AG04450 (cell line): ENCODE measurements at regions not wholly inside any gene's neighbourhood (a gene's known extent, or its start where the extent isn't known, plus 50 kb on each side); places are given as distances from the start of the nearest gene placed in this dataset.

Experiments
- CTCF ChIA-PET: fragments of 300-600, 350-600 bp; formaldehyde crosslinking; extraction: SDS; loops from one replicate; lab custom pipeline; 2022; ENCODE audit warnings: antibody characterized with exemption, inconsistent platforms; lab: Charles Lee
- POLR2A ChIA-PET: fragments of 350-600 bp; formaldehyde crosslinking; extraction: SDS; loops from one replicate; lab custom pipeline; 2021; ENCODE audit warnings: antibody characterized with exemption, inconsistent platforms; lab: Yijun Ruan, JAX
- DNase-seq: peaks from one replicate; pipeline ENCODE4 v3.0.0-alpha.2; 2011; ENCODE audit warnings: low read depth, low spot score
- H3K27ac ChIP-seq: one replicate; pipeline ENCODE4 v1.5.1; 2012; ENCODE audit warnings: low read depth, low read length, control low read depth
- H3K27me3 ChIP-seq: one replicate; pipeline ENCODE4 v1.6.0; 2012; ENCODE audit warnings: low read length; ENCODE audit not compliant: control insufficient read depth, insufficient read depth
- H3K4me3 ChIP-seq: 2 replicates; pipeline ENCODE4 v1.5.1; 2011; ENCODE audit warnings: mild to moderate bottlenecking, low read depth, low read length, control low read depth
- H3K9me3 ChIP-seq: 2 replicates; pipeline ENCODE4 v1.5.1; 2012; ENCODE audit warnings: low read length; ENCODE audit not compliant: control insufficient read depth, insufficient read depth
- TF ChIP-seq, protein P1 (sequence below): IDR thresholded peaks from 2 replicates; pipeline ENCODE4 v1.5.1; 2011; ENCODE audit warnings: low read depth, low read length, control low read depth, inconsistent platforms

DNA sequence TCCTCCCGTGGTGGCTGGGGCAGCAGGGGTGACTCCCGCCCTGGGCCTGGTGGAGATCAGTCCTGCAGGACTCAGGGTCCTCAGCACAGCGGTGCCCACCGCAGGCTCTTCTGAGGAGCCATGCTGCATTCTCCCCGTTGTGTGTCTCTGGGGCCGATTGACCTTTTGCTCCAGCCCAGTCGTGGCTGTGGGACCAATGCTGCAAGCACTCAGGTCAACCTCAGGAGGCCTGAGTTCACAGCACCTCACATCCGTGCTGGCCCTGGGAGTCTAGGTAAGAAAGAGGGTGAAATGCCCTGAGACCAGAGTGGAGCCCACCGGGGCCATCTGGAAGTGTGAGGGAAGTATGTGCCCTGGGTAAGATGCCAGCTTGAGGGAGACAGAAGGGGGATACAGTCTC is 316.1 kb upstream of the B3GAT1 start:
- TF ChIP-seq, protein P1, sequence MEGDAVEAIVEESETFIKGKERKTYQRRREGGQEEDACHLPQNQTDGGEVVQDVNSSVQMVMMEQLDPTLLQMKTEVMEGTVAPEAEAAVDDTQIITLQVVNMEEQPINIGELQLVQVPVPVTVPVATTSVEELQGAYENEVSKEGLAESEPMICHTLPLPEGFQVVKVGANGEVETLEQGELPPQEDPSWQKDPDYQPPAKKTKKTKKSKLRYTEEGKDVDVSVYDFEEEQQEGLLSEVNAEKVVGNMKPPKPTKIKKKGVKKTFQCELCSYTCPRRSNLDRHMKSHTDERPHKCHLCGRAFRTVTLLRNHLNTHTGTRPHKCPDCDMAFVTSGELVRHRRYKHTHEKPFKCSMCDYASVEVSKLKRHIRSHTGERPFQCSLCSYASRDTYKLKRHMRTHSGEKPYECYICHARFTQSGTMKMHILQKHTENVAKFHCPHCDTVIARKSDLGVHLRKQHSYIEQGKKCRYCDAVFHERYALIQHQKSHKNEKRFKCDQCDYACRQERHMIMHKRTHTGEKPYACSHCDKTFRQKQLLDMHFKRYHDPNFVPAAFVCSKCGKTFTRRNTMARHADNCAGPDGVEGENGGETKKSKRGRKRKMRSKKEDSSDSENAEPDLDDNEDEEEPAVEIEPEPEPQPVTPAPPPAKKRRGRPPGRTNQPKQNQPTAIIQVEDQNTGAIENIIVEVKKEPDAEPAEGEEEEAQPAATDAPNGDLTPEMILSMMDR: no peak
- no peak for DNase-seq
- Histone ChIP-seq H3K27me3 (no peaks in the 10 kb centered on the region), H3K27ac (no peak overlapping the region), H3K4me3 (no peak overlapping the region), H3K9me3 (peaks cover 80% of the 10 kb centered on the region)
- POLR2A ChIA-PET: no interaction called here
- CTCF ChIA-PET: no interaction called here

DNA sequence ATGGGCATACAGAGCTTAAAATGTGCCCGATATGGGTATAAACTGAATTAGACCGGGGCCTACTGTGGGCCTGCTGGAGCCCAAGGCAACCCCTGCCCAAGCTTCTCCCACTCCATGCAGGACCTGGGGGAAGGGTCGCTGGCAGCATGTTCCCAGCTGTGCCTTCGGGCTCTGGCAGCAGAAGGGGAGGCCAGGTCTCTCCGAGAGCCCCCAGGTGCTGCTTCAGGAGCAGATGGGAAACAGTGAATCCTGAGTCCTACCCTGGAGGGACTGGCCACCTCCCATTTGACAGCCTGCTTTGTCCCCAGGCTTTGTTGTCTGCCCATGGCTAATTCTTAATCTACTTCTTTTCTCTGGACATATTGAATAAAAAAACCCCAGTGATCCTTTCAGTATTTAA is 315.6 kb upstream of the B3GAT1 start:
- POLR2A ChIA-PET: no interaction called here

DNA sequence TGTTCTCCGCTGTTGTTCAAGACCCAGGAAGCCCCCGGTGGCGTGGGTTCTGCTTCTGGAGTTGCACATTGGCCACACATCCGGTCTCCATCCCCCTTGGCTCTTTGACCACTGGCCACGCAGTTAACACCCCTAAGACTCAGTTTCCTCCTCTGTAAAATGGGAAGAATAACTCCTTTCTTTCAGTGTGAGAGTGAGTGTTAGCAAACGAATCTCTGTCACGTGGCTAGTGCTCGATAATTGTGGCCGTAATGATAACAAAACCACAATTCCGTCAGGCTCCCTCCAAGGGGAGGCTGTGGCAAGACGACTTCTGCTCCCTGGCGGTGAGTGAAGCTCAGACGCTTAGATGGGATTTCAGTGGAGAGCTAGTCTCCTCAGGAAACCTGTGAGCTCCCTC is 315.2 kb upstream of the B3GAT1 start:
- Histone ChIP-seq H3K9me3 (peaks cover 76% of the 10 kb centered on the region), H3K4me3 (no peak overlapping the region), H3K27me3 (no peaks in the 10 kb centered on the region), H3K27ac (no peak overlapping the region)
- ChIA-PET POLR2A (no interaction called here), CTCF (no interaction called here)
- TF ChIP-seq, protein P1: no peak
- no peak for DNase-seq

More for the DNA sequence above, 315.6 kb upstream of the B3GAT1 start:
- CTCF ChIA-PET: no interaction called here
- Histone ChIP-seq H3K27me3 (no peaks in the 10 kb centered on the region), H3K4me3 (no peak overlapping the region), H3K27ac (no peak overlapping the region), H3K9me3 (peaks cover 79% of the 10 kb centered on the region)
- TF ChIP-seq, protein P1: no peak
- no peak for DNase-seq

- POLR2A ChIA-PET: no interaction called here
- TF ChIP-seq, protein P1: no peak
- Histone ChIP-seq H3K27ac (no peak overlapping the region), H3K4me3 (no peak overlapping the region), H3K27me3 (no peaks in the 10 kb centered on the region), H3K9me3 (peaks cover 67% of the 10 kb centered on the region)
- no peak for DNase-seq
- CTCF ChIA-PET: no interaction called here
Observed at GRCh38 chr11:134725716-134726639, 313.9 kb upstream of the B3GAT1 start.

- peaks cover 59% of the 10 kb centered on the region for H3K9me3 ChIP-seq
- H3K27me3 ChIP-seq: no peaks in the 10 kb centered on the region
- POLR2A ChIA-PET: no interaction called here
- CTCF ChIA-PET: no interaction called here
- H3K27ac ChIP-seq: no peak overlapping the region
- DNase-seq: no peak
- TF ChIP-seq, protein P1: no peak
- no peak overlapping the region for H3K4me3 ChIP-seq
Observed at GRCh38 chr11:134725211-134725610, 313.2 kb upstream of the B3GAT1 start.
